ENCODE measurements at regions not wholly inside any gene's neighbourhood (a gene's known extent, or its start where the extent isn't known, plus 50 kb on each side); places are given as distances from the start of the nearest gene placed in this dataset.
"Not testable (repeated sequence)": the region's sequence is repeated elsewhere in the genome, so short reads cannot be mapped to it uniquely, and the experiment has no call there.

- Mint-ChIP-seq H3K36me3 (ENCODE audit: insufficient read depth in 2 of 2) (peaks cover 20 to 34% of the 10 kb centered on the region in 2 donors), H3K9me3 (peaks cover 5 to 6% of the 10 kb centered on the region in 2 donors), H3K4me1 (ENCODE audit: low read depth) (peaks cover 39% of the 10 kb centered on the region), H3K4me3 (no peak overlapping the region), H3K27ac (no peak overlapping the region), H3K27me3 (ENCODE audit: low read depth) (peaks cover 100% of the 10 kb centered on the region)
- no peak for ATAC-seq (replicated peaks in 1 of 2)
- DNase-seq: no peak
Measured at GRCh38 chr6:28776269-28777146, 147.3 kb downstream of the TRIM27 start.

GRCh38 chr6:28777147-28777461, 146.7 kb downstream of the TRIM27 start:
- peaks cover 22 to 34% of the 10 kb centered on the region in 2 donors for H3K36me3 Mint-ChIP-seq (ENCODE audit: insufficient read depth in 2 of 2)
- H3K27ac Mint-ChIP-seq: no peak overlapping the region
- H3K27me3 Mint-ChIP-seq (ENCODE audit: low read depth): peaks cover 100% of the 10 kb centered on the region
- H3K4me1 Mint-ChIP-seq (ENCODE audit: low read depth): peaks cover 45% of the 10 kb centered on the region
- H3K9me3 Mint-ChIP-seq: peaks cover 5 to 6% of the 10 kb centered on the region in 2 donors
- DNase-seq (no peak), ATAC-seq (replicated peaks in 1 of 2) (no peak)
- H3K4me3 Mint-ChIP-seq: no peak overlapping the region

- peak overlapping the region; percentile 69 to 84 for H3K4me3 Mint-ChIP-seq
- no peak for ATAC-seq (replicated peaks in 1 of 2)
- H3K36me3 Mint-ChIP-seq (ENCODE audit: insufficient read depth in 2 of 2): peaks cover 23 to 31% of the 10 kb centered on the region in 2 donors
- DNase-seq: no peak
- peaks cover 3% of the 10 kb centered on the region in 2 donors for H3K9me3 Mint-ChIP-seq
- H3K27me3 Mint-ChIP-seq (ENCODE audit: low read depth): peaks cover 95% of the 10 kb centered on the region
- H3K4me1 Mint-ChIP-seq (ENCODE audit: low read depth): peaks cover 34% of the 10 kb centered on the region
- peak overlapping the region; percentile 44 for H3K27ac Mint-ChIP-seq
Measured at GRCh38 chr6:28782113-28782673, 141.6 kb downstream of the TRIM27 start.

- no peak overlapping the region for H3K27ac Mint-ChIP-seq
Measured at GRCh38 chr6:28785962-28786679, 137.7 kb downstream of the TRIM27 start.

GRCh38 chr6:28789553-28790083, 134.2 kb downstream of the TRIM27 start:
- Mint-ChIP-seq H3K27ac (peak overlapping the region; percentile 87), H3K36me3 (ENCODE audit: insufficient read depth in 2 of 2) (peaks cover 14 to 16% of the 10 kb centered on the region in 2 donors), H3K9me3 (peaks cover 5 to 6% of the 10 kb centered on the region in 2 donors), H3K4me3 (peak overlapping the region; percentile 84 to 89), H3K4me1 (ENCODE audit: low read depth) (peaks cover 40% of the 10 kb centered on the region), H3K27me3 (ENCODE audit: low read depth) (peaks cover 97% of the 10 kb centered on the region)
- DNase-seq (peak in 1 of 2 donors; percentile 17), ATAC-seq (replicated peaks in 1 of 2) (peak; percentile 32 to 71)

More at GRCh38 chr6:28785962-28786679, 137.7 kb downstream of the TRIM27 start:
- no peak for ATAC-seq (replicated peaks in 1 of 2)
- Mint-ChIP-seq H3K4me1 (ENCODE audit: low read depth) (peaks cover 46% of the 10 kb centered on the region), H3K4me3 (peak overlapping the region in 1 of 2 donors; percentile 9), H3K9me3 (peaks cover 6 to 8% of the 10 kb centered on the region in 2 donors), H3K27me3 (ENCODE audit: low read depth) (peaks cover 94% of the 10 kb centered on the region), H3K36me3 (ENCODE audit: insufficient read depth in 2 of 2) (peaks cover 22 to 28% of the 10 kb centered on the region in 2 donors)
- no peak for DNase-seq

- Mint-ChIP-seq H3K27ac (no peak overlapping the region), H3K27me3 (ENCODE audit: low read depth) (peaks cover 97% of the 10 kb centered on the region), H3K4me3 (peak overlapping the region; percentile 53 to 84), H3K9me3 (peaks cover 3 to 5% of the 10 kb centered on the region in 2 donors), H3K36me3 (ENCODE audit: insufficient read depth in 2 of 2) (peaks cover 12 to 14% of the 10 kb centered on the region in 2 donors), H3K4me1 (ENCODE audit: low read depth) (peaks cover 48% of the 10 kb centered on the region)
- no peak for DNase-seq
- ATAC-seq (replicated peaks in 1 of 2): no peak
Measured at GRCh38 chr6:28791002-28791383, 132.8 kb downstream of the TRIM27 start.

GRCh38 chr6:28794175-28795002, 129.4 kb downstream of the TRIM27 start:
- Mint-ChIP-seq H3K27me3 (ENCODE audit: low read depth) (peaks cover 93% of the 10 kb centered on the region), H3K4me3 (peak overlapping the region; percentile 57 to 65), H3K9me3 (peaks cover 2 to 3% of the 10 kb centered on the region in 2 donors), H3K36me3 (ENCODE audit: insufficient read depth in 2 of 2) (peaks cover 6 to 9% of the 10 kb centered on the region in 2 donors), H3K27ac (peak overlapping the region; percentile 56), H3K4me1 (ENCODE audit: low read depth) (peaks cover 36% of the 10 kb centered on the region)
- DNase-seq (no peak), ATAC-seq (replicated peaks in 1 of 2) (peak in 1 of 2 donors; percentile 26)

- H3K27ac Mint-ChIP-seq; H3K9me3 Mint-ChIP-seq; ATAC-seq (replicated peaks in 1 of 2); H3K4me3 Mint-ChIP-seq; H3K36me3 Mint-ChIP-seq (ENCODE audit: insufficient read depth in 2 of 2); DNase-seq: not testable (repeated sequence)
- peaks cover 85% of the 10 kb centered on the region for H3K27me3 Mint-ChIP-seq (ENCODE audit: low read depth)
- peaks cover 14% of the 10 kb centered on the region for H3K4me1 Mint-ChIP-seq (ENCODE audit: low read depth)
Measured at GRCh38 chr6:28800647-28801046, 123.1 kb downstream of the TRIM27 start.

- Mint-ChIP-seq H3K9me3 (peaks cover 0 to 2% of the 10 kb centered on the region in 2 donors), H3K27ac (no peak overlapping the region), H3K4me1 (ENCODE audit: low read depth) (peaks cover 12% of the 10 kb centered on the region), H3K36me3 (ENCODE audit: insufficient read depth in 2 of 2) (peaks cover 0 to 4% of the 10 kb centered on the region in 2 donors), H3K27me3 (ENCODE audit: low read depth) (peaks cover 84% of the 10 kb centered on the region), H3K4me3 (peak overlapping the region in 1 of 2 donors; percentile 38)
- ATAC-seq (replicated peaks in 1 of 2) (peak in 1 of 2 donors; percentile 27), DNase-seq (no peak)
Measured at GRCh38 chr6:28802417-28803336, 121.1 kb downstream of the TRIM27 start.

- Mint-ChIP-seq H3K4me3 (peak overlapping the region in 1 of 2 donors; percentile 38), H3K27me3 (ENCODE audit: low read depth) (peaks cover 85% of the 10 kb centered on the region)
Measured at GRCh38 chr6:28803337-28803709, 120.5 kb downstream of the TRIM27 start.

GRCh38 chr6:28807682-28808280, 116.0 kb downstream of the TRIM27 start:
- Mint-ChIP-seq H3K4me3 (peak overlapping the region; percentile 29 to 58), H3K27me3 (ENCODE audit: low read depth) (peaks cover 89% of the 10 kb centered on the region), H3K27ac (peak overlapping the region; percentile 40), H3K9me3 (peaks cover under 1 to 1% of the 10 kb centered on the region in 2 donors), H3K4me1 (ENCODE audit: low read depth) (peaks cover 42% of the 10 kb centered on the region), H3K36me3 (ENCODE audit: insufficient read depth in 2 of 2) (peaks cover 12 to 16% of the 10 kb centered on the region in 2 donors)
- peak; percentile 35 to 51 for ATAC-seq (replicated peaks in 1 of 2)
- peak; percentile 24 to 32 for DNase-seq

More at GRCh38 chr6:28803337-28803709, 120.5 kb downstream of the TRIM27 start:
- DNase-seq (no peak), ATAC-seq (replicated peaks in 1 of 2) (no peak)
- no peak overlapping the region for H3K27ac Mint-ChIP-seq
- peaks cover 0 to 2% of the 10 kb centered on the region in 2 donors for H3K9me3 Mint-ChIP-seq
- peaks cover 18% of the 10 kb centered on the region for H3K4me1 Mint-ChIP-seq (ENCODE audit: low read depth)
- peaks cover 0 to 5% of the 10 kb centered on the region in 2 donors for H3K36me3 Mint-ChIP-seq (ENCODE audit: insufficient read depth in 2 of 2)
